Ovary (tissue), 3 donors: ENCODE measurements at regions not wholly inside any gene's neighbourhood (a gene's known extent, or its start where the extent isn't known, plus 50 kb on each side); places are given as distances from the start of the nearest gene placed in this dataset.

Experiments
- CTCF ChIP-seq, 3 donors: fragments of 450-650 bp in 2 of 3; fragments of 200-600 bp in 1 of 3; IDR thresholded peaks; one replicate each; pipeline versions ENCODE4 v1.5.1 to v1.8.0; 2016 to 2022; ENCODE audit warnings: antibody characterized with exemption in 3 of 3, mild to moderate bottlenecking in 1 of 3
- EP300 ChIP-seq: sonication (generic); formaldehyde crosslinking; IDR thresholded peaks from one replicate; pipeline ENCODE4 v1.6.1; 2017; ENCODE audit warnings: antibody characterized with exemption
- POLR2A ChIP-seq: fragments of 450-650 bp; IDR thresholded peaks from one replicate; pipeline ENCODE4 v1.6.1; 2017; ENCODE audit warnings: antibody characterized with exemption, mild to moderate bottlenecking, moderate library complexity
- donor health status: DM: no; HTN: no; CAD: no.

GRCh38 chr7:79653136-79653631 is 199.7 kb upstream of the MAGI2 start:
- no peak for TF ChIP-seq CTCF (IDR thresholded peaks at IDR 0.05)
- no peak for TF ChIP-seq POLR2A
- no peak for TF ChIP-seq EP300
